ENCODE measurements at regions not wholly inside any gene's neighbourhood (a gene's known extent, or its start where the extent isn't known, plus 50 kb on each side); places are given as distances from the start of the nearest gene placed in this dataset.
A peak's percentile ranks its signal among the peaks of the same experiment; 100 is the strongest.

DNA sequence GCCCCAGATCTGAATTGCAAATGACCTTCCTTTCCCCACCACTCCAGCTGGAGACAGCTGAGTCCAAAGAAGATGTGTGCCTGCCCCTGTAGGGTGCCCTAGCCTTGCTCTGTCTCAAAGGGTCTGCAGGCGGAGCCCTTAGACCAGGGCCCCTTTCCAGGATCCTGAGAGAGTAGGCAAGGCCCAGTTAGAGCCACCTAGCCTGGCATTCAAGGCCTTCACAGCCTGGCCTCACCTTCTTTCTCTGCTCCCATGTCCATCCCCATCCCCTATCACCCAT lies 66.6 kb upstream of the LHX1 start:
- no peak for DNase-seq

DNA sequence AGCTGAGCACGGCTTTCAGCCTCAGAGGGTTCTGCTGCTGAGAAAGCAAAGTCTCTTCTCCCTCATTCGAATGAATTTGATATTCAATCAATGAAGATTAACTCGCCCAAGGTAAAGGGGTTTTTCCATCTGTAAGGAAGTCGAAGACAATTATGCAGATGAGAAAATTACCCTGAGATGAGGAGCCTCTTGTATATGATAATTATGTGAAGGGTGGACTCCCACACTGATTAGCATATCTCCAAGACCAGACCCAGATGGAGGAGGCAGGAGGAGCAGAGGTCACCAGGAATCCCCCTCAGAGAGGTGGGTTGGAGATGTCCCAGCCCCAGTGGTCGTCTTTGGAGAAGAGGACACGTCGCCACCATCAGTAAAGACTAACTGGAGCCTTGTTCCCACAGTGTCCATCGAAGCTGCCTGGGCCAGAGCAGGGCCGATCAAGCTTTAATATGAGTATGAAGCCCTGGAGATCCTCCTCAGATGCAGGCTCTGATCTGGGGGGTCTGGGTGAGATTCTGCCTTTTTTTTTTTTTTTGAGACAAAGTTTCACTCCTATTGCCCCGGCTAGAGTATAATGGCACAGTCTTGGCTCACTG lies 61.5 kb upstream of the LHX1 start:
- no peak for DNase-seq

DNA sequence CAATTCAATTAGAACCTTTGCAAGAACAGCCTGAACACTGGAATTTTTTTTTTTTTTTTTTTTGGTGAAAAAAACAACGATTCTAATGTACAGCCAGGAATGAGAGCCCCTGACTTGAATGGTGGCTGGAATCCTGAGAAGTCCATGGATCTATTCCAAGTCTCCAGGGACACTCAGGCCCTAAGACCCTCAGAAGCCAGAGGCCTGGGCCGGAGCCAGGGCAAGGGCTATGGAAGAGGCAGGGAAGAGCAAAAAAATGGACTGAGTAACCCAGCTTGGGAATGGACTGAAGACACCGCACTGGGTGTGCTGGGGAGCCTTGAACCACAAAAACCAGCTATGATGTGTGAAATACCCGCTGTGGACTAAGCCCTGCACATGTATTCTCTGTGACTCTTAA lies 60.3 kb upstream of the LHX1 start:
- DNase-seq = no peak

DNA sequence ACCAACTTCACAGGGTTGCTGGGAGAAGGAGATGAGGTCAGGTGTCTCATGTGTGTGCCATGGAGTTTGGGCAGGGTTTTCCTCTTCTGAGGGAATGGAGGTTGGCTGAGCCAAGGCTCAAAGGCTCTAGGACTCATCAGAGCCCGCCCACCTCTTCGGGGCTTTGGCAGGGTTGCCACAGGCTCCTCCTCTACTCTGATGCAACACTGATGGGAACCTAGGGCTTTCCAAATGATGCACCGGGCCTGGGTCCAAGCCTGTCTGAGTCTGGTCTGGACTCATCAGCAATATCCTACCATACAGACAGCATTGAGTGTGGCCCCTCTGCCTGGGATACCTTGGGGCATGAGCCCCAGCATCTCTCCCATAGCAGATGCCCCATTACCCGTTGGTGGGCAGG lies 59.5 kb upstream of the LHX1 start:
- DNase-seq = peak; percentile 18

DNA sequence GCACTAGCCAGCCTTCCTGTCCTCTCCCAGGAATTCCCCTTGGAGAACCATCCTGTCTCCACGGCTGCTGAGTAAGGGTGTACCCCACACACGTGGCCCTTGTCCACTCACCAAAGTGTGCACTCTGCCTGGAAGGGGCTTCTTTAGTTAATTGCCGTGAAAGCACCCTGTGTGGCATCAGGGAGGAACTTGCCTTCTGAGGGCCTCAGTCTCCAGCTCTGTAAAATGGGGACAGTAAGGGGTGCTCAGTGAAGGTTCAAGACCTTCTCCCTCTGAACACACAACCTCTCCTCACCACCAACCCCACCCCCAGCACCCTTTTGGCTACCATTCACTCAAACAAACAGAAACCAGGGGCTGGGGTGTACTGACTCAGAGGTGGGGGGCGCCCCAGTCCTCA lies 59.1 kb upstream of the LHX1 start:
- no peak for DNase-seq

DNA sequence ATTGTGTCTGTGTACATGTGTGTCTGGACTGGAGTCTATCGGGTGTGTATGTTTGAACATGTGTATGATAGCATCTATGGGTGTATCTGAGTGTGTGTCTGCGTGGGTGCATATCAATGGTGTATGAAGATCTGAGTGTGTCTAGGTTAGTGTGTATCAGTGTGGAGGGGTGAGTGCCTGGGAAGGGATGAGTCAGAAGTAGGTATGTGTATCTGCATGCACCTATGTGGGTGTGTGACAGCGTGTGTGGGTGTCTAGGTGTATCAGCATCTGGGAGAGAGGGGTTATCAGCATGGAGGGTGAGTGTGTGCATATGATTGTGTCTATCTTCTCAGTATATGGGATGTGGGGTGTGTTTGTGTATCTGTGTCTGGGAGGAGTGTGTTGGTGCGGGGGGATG lies 58.2 kb upstream of the LHX1 start:
- no peak for DNase-seq

DNA sequence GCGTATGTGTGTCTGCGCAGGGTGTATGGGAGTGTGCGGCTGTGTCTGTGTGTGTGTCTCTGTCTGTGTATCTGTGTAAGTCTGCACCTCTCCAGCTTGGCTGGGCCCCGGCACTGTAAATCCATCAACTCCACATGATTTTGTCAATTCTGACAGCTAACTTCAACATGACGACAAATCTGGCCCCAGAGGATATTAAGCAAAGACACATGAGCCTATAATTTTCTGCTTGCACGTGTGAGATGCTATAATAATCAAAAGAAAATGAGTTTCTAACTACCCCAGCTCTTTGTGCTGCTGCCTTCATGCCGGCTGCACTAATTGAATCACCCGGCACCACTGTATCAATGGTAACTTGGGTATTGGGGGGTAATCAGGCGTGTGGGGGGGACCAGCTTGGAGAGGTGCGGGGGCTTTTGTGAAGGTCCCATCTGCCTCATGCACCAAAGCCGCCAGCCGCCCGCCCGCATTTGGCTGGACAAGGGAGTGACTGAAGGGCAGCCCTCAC lies 57.6 kb upstream of the LHX1 start:
- DNase-seq = no peak

DNA sequence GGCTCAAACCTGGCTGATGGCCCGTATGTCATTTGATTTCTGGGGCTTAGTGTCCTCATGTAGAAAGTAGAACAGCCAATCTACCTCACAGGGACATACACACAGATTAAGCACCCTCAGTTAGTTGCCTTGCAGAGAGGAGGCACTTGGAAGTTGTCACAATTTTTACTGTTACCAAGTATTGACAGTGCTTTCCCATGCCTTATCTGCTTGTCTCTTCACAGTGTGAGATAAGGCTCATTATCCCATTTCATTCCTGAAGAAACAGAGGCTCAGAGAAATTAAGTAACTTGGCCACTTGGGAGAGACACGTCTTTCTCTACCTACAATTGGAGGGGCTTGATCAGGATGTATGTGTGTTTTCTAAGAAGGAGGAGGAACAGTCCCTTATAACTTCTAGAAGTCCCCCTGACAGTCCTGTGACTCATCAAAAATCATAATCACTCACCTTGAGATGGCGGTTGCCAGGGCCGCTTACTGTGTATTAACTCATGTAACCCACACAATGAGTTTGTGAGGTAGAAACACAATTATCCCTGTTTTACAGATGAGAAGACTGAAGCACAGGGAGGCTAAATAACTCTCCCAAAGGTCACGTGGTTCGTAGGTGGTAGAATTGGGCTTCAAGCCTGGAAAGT lies 56.9 kb upstream of the LHX1 start:
- DNase-seq = peak; percentile 8

DNA sequence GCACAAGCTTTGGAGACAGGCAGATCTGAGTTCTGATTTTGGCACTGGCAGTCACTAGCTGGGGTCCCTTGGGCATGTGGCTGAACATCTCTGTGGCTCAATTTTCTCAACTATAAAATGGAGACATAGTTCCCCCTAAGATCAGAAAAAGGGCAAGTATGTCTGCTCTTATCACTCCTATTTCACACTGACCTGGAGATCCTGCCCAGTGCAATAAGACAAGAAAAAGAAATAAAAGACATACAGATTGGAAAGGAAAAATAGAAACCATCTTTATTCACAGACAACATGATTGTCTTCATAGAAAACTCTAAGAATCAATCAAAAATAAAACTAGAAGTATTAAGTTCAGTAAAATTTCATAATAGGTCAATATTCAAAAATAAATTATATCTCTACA lies 56.0 kb upstream of the LHX1 start:
- no peak for DNase-seq

DNA sequence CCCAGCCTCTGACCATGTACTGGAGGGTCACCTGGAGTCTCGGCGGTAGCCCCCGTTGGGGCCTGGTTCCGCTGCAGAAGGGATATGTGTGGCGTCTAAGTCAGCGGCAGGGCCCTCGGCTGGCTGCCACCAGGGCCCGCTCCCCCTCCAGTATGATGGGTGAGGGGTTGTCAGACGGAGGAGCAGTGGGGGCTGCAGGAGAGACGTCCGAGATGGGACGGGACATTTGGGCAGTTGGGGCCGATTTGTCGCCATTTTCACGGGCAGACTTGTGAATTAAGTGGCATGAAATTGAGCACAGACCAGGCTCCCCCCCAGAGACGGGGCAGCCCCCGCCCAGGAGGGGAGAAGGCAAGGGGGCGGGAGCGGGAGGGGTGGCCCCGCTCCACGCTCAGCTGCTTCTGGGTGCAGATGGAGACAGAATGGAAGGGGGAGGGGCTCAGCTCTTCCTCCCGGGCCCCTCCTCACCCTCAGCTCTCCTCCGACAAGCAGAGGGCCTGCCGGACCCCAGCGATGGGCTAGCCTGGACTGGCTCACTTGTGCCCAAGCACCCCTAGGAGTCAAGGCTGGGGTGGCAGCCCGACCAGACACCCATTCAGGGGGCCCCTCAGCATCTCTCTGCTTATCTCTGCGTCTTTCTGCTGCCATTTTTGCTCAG lies 52.7 kb upstream of the LHX1 start:
- no peak for DNase-seq

DNA sequence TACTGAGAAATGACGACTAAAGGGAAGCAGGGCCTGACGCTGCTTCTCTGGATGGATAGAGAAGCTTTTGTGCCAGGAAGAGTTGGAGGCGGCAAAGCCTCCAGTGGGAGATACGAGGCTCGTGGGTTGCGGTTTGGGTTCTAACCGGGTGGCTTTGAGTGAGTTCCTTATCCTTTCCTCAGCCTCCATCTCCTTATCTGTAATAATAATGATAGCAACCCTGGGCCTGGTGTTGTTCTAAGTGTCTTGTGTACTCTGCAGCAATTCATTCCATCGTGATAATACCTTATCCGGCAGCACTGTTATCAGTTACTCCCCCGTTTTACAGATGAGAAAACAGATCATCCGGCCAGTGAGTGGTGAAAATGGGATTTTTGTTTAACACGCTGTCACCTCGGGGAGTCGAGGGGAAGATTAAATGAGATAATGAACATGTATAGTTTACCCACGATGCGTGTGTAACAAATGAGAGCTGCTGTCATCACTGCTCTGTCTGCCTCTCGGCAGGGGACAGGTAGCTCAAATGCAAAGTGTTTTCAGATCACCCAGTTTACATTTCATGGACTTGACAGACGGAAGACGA lies 52.0 kb upstream of the LHX1 start:
- DNase-seq = no peak

DNA sequence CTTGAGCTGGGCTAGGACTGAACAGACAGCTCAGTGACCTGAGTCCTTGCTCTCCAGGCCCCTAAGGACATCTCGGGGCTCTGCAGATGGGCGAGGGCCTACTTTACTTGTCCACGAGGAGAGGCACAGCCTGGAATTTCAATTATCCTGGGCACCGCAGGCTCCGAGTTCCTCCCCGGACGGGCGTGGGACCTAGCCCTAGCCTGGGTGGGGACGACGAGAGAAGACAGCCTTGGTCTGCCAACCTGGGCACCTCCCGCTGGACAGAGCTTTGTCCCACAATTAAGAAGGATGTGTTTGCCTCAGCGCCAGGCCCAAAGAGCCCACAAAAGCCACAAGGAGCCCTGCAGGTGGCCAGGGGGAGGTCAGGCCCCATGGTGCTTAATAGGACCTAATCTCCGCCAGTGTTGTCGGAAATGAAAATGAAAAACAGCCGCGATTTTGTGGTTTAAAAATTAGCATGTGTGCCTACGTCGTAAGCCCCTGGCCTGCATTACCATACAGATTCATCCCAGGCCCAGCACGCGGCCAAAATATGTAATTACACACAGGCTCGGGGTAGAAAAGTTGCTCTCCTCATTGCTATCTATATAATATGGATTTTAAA lies 51.4 kb upstream of the LHX1 start:
- DNase-seq = no peak

Measured in stimulated activated CD4-positive, alpha-beta T cell treated with anti-CD3 and anti-CD28 coated beads, Interleukin-15, amount 100 ng/mL, for 24 hours (primary cell).